DMS153 treated with DMSO at 0.1 percent for 48 hours (cell line): ENCODE measurements at regions not wholly inside any gene's neighbourhood (a gene's known extent, or its start where the extent isn't known, plus 50 kb on each side); places are given as distances from the start of the nearest gene placed in this dataset.

Experiments used
- DNase-seq: peaks from one replicate; lab custom pipeline; 2025; ENCODE audit not compliant: unreplicated experiment; lab: John Stamatoyannopoulos, UW

DNA sequence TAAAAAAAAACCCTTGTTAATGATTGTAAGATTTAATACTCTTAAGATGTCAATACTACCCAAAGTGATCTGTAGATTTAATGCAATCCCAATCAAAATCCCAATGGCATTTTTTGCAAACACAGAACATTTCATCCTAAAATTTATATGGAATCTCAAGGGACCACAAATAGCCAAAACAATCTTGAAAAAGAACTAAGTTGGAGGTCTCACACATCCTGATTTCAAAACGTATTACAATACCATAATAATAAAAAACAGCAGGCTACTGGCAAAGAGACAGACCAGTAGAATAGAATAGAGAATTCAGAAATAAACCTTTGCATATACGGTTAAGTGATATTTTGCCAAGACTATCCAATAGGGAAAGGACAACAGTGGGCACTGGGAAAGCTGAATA lies 331.9 kb upstream of the JARID2 start:
- no peak for DNase-seq

DNA sequence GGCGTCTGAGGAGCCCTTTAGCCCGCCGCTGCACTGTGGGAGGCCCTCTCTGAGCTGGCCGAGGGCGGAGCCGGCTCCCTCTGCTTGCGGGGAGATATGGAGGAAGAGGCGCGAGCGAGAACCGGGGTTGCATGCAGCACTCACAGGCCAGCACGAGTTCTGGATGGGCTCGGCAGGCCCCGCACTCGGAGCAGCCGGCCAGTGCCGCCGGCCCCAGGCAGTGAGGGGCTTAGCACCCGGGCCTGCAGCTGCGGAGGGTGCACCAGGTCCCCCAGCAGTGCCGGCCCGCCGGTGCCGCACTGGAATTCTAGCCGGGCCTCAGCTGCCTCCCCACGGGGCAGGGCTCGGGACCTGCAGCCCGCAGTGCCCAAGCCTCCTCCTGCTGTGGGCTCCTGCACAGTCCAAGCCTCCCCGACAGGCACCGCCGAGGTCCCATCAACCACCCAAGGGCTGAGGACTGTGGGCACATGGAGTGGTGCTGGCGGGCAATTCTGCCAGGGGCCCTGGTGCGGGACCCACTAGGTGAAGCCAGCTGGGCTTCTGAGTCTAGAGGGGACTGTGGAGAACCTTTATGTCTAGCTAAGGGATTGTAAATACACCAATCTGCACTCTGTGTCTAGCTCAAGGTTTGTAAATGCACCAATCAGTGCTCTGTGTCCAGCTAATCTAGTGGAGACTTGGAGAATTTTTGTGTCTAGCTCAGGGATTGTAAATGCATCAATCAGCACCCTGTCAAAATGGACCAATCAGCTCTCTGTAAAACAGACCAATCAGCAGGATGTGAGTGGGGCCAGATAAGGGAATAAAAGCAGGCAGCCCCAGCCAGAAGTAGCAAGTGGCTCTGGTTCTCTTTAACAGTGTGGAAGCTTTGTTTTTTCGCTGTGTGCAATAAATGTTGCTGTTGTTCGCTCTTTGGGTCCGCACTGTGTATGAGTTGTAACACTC lies 329.7 kb upstream of the JARID2 start:
- no peak for DNase-seq

DNA sequence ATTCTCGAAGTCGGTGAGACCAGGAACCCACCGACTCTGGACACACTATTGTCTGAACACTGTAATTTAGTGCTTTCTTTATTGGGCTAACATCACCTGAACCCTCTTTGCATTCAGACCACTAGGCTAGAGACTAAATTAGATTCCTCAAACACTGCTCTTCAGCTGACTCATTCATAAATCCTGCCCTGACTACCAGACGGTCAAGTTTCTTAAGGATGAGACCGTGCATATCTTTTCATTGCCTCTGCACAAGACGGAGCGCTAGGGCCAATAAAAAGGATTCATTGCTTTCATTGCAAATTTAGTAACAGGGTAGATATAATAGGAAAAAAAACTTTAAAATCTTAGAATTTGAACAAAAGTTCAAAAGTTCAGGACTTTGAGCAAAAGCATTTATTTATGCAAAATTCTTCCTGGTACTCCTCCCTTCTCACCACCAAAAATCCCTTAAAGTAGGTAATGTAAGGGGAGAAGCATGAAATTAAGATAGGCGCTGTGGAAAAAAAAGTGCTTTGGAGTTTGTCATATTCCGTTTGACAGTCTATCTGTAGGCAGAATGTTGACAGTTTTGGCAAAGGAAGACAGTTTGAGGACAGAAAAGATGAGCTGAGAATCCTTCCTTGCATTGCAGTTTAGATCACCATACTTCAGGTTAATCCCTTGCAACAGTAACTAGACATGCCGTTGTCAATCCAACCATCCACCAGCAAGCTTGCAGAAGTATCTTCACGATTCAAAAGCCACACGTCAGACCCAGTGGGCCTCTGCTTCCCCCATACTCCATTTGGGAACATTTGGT lies 328.6 kb upstream of the JARID2 start:
- no peak for DNase-seq

DNA sequence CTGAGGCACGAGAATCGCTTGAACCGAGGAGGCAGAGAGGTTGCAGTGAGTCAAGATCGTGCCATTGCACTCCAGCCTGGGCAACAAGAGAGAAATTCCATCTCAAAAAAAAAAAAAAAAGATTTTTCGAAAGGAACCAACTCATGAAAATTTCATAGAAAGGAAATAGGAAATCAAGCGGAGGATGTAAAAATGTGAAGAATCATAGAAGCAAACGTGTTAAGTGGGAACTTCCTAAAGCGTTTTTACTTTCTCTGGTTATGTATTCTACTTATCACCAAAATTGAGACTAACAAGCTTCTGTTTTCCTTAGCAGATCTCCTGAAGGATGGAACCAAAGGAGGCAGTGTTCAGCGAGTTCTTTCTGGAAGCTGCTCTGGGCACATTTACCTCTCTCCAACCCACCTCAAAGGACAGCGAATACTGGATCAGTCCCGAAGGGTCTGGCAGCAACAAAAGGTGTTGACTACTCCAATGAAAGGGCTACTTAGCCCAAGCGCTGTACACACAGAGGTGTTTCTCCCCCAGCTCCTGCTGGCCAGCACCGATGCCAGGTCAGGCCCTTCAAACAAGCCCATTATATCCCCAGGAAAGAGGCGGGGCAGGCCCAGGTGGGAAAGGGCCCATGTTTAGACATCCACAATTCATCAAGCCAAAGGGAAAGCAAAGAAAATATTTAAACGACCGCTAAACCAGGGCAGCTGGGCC lies 327.5 kb upstream of the JARID2 start:
- DNase-seq: no peak

DNA sequence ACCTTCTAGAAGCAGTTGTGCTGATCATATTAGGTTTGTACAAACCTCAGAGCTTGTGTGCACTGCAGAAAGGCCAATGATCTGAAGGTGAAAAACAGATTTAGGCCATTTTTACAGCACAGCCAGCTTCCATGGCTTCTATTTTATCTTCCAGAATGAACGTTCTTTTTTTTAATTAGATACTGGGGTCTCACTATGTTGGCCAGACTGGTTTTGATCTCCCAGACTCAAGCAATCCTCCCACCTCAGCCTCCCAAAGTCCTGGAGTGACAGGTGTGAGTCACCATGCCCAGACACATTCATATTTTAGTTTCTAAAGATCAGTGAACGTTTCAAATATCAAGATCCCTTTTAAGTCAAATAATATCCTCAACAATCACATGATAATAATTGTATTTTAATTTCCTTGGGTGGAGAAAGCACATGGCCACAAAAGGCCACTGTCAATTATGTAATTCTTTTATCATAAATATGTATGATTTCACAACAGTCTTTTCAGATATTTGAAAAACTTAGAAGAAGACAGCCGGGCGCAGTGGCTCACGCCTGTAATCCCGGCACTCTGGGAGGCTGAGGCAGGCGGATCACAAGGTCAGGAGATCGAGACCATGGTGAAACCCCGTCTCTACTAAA lies 326.7 kb upstream of the JARID2 start:
- no peak for DNase-seq

DNA sequence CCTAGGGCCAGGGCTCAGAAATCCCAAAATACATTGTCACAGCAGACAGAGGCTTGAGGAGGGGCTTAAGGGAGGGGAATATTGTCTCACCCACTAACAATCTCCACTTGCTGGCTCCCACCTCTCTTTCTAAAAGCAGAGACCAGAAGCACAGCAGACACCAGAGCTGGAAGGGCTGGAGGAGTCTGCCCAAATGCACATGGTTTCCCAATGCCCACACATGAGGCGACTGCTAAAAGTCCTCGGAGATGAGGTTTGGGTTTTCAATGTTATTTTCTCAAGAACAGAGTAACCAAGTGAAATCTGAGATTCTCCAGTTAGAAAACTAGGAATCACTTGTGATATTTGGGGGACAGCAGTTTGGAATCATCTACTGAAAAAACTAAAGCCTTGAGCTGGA lies 325.6 kb upstream of the JARID2 start:
- no peak for DNase-seq

DNA sequence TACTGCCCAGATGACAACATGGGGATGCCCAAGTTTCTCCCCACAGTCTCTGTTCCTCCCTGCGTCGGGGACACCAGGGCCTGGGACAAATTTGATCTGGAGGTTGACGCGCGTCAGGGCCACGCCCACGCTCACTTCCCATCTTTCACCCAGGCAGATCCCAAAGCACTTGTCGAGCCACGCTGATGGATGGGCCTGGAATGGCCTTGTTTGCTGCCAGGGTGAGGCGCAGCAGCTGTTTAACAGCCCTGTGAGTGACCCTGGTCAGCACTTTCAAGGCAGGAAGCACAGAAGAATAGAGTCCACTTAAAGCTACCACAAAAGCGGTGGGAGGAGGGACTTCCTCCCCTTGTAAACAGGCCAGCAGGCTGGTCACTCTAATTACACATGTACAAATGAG lies 324.7 kb upstream of the JARID2 start:
- peak; percentile 26 for DNase-seq

DNA sequence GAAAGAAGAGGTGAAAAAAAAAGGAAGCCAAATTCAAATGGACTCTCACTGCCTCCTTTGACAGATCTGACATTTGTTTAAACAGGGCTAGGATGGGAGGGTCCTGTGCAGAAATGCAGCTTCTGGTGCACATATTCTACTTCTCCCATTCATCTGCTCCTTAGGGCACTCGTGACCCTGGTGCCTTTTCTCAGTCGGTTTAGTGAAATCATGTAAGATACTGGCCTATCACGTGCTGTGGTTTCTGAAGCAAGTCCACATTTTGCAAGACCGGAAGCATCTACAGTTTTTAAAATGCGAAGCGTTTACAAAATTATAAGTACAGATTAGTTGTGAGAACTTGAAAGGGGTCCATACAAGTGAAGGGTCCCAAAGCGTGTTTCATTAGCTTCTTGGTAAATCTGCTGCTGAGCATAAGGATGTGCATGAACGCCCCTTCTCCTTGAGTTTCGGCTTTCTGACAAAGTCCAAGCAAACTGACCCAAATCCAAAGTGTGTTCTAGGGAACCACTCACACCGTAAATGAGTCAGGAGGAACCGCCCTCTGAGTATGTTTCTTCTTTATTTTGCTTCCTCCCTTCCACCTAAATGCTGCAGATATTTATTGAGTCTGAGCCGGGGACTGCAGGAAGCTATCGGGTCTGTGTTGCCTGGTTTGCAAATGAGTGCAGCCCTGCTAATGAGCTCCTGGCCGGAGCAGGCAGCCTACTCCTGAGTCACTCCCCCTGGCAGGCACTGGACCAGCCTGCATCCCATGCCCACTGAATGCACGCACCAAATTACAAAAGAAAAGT lies 323.8 kb upstream of the JARID2 start:
- no peak for DNase-seq

DNA sequence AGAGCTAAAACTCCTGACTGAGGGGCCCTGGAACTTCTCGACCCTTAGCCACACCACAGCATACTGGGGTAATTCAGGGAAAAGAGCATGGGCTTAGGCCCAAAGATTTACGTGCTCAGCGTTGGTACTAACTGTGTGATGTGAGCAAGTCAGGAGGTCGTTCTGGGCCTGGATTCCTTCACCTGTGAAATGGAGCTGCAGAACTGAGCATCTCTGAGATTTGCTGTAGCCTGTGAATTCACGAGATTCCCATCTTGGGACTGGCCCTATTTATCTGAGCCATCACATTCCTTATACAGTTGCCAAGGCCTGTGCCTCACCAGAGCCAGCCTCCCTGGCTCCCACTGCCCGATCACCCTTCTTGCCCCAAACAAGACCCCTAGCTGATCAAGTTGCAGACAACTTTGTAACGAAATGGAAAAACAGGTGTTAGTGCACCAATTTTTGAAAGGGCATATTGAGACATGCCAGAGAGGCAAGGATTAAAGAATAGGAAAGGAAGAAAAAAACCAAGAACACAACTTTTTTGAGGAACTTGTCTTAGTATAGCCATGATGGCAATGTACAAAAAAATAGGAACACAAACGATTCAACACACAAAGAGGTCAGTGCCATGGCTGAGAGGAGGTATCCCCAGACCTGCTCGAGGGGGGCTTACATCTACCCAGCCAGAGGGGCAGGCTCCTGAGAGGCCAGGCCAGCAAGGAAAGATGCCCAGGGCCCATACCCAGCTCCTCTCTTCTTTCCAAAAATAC lies 323.0 kb upstream of the JARID2 start:
- DNase-seq: no peak

DNA sequence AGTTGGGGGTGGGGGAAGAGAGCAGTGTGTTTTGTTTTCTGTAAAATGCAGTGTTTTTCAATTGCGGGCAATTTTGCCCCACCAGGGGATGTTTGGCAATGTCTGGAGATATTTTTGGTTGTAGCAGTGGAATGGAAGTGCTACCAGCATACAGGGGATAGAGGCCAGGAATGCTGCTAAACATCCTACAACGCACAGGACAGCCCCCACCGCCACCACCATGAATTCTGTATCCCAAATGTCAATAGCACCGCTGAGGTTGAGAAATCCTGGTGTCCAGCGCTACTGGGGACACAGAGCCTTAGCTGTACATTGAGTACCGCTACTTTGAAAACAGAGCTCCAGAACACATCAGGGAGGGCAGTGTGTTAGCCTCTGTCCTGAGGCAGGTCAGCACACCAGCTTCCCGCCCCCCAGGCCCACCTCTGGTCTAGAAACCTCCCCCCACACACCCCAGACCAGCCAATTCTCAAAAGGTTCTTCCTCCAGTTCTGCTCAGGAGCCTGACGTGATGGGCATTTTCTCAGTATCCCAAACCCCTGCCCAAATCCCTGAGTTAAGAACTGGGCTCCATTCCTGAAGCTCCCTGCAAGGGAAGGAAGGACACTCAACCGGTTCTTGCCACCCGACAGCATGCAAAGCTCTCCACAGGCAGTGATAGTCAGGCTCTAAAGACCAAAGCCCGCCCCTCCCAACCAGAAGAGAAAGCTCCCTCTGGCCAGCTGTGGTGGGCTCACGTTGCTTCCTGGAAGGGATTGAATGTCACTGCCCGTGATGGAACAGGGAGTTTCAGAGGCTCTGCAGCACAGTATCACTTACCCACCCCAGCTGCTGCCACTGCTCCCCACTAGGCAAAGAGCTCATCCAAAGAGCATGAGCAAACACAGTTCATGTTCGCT lies 321.5 kb upstream of the JARID2 start:
- no peak for DNase-seq

DNA sequence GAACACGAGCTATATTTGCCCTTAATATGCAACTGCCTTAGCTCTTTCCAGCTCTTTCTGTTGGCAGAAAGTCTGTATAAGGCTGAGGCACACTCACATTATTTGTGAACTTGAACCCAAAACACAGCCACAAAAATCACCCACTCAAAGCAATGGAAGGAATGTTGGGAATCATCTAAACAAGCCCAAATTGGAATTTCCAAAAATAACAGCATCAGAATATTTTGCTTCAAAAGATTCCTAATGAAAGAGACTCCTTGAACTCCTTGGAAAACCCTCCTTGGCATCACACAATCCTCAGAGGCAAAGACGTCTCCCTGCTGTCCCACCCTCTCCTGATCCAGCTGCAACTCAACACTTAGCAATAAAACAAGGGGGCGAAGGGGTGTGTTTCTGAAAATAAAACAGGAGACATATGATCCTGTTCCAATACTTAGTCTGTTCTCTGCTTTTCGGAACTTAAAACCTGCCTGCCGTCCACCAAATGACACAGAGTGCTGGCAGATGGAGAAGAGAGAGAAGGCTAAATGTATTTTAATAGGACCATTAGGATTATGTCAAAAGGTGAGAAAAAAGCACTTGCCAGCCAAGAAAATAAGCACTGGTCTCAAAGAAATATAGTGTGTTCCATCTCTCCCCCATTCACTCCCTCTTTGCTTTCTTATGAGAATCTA lies 320.7 kb upstream of the JARID2 start:
- DNase-seq: no peak

DNA sequence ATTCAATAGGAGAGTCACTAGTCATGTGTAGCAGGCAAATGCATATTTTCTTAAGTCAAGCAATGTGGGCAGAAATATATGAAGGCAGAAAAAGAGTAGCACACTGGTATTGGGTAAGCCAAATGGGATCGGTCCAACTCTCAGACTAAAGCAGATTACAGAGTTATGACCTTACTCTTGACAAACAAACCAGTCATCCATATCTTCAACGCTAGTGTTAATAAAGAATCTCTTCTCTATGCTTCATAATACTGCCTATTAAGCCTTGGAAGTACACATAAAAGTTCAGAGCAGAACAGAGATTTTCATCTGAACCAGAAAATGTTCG lies 320.2 kb upstream of the JARID2 start:
- DNase-seq: no peak

DNA sequence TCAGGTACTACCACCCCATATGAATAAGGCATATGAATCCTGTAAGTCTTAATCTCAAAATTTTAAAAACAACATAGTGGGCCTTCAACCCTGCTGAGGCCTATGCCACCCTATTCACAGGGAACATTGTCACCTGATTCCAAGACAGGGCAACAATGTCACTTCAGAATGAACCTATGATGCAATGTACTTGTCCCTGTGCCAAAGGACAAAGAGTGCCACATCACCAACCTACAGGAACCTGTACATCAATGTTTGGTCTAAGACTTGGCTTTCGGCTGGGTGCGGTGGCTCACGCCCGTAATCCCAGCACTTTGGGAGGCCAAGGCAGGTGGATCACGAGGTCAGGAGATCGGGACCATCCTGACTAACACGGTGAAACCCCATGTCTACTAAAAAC lies 318.5 kb upstream of the JARID2 start:
- no peak for DNase-seq

DNA sequence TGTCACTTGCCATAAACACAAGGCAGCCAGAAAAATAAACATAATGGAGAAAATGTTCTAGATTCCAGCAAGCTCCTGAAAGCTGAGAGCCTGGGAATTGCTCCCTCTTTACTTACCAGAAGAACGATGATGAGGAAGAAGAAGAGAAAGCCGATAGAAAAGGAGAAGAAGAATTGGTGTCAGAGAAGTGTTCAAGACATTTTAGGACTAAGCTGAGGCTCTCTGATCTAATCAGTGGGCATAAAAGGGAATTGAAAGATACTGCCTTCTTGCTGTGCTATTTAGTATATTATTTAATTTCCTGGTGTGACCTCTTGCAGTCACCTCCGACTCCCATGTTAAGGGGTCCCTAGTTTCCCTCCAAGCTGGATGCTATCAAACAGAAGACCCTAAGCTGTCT lies 316.6 kb upstream of the JARID2 start:
- DNase-seq: no peak

DNA sequence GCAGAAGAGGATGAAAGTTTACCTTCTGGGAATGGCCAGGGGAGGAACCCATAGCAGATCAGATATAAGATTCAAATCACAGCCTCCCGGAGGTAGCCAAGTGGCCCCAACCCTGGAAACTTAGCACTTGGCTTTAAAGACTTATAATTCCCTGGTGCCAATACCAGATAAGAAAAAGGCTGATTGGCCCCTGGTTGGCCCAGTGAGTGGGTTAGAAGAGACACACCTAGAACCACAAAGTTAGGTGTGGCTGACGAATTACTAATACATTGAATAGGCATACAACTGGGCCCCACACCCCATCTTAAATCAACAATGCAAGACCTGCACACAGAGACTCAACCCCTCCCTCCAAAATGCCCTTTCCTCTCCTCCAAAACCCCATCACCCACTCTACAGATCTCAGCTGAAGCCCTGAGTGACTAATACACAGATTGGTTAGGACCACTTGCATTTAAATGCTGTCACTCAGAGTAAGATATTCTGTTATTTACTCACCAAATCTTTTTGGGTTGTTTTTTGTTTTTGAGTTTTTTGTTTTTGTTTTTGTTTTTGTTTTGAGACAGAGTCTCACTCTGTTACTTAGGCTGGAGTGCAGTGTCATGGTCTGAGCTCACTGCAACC lies 315.4 kb upstream of the JARID2 start:
- no peak for DNase-seq

DNA sequence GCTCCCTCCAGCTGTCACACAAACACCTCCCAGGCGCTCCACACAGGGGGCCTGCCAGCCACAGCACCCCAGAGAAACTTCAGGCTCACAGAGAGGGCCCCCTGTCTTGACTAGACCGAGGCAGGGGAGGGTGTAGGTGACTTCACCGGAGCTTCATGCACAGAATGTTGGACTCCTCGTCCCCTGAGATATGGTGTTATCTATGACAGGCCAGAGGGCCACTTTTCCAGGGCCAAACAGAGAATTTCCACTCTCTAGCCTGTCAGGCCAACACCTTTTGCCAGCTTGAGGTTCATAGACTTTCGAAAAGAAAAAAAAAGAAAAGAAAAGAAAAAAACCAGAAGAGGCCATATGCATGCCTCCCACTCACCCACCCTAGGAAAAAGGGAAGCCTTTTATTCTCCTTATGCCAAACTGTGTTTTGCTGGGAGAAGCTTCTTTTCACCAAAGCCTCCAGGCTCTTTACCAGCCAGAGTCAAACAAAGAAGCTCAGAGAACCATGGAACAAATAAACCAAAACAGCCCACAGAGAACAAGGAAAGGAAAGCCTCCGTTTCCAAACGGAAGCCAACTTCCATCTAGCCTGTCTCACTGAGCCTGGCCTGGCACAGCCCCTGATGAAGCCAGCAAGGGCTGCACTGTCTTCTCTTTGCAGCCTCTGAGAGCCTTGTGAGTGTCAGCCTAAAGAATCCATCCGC lies 313.2 kb upstream of the JARID2 start:
- no peak for DNase-seq

DNA sequence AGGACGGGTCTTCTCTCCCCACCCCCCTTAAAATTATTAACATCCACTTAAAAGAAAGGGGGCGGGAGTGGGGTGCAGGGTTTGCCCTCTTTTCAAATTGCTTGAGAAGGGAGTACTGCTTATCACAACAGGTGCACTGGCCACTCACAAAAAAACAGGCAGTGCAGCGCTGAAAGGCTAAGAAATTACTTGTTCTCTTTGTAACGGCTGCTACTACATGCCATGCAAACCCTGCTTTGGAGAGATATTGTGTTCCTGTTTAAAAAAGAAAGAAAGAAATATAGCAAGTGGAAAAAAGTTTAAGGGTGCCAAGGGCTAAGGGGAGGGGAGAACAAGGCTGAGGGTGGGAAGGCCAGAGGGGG lies 312.7 kb upstream of the JARID2 start:
- no peak for DNase-seq
